Neural cell (in vitro differentiated cells): ENCODE measurements at regions not wholly inside any gene's neighbourhood (a gene's known extent, or its start where the extent isn't known, plus 50 kb on each side); places are given as distances from the start of the nearest gene placed in this dataset.

Experiments
- EP300 ChIP-seq: fragments of 450-650 bp; conservative IDR thresholded peaks from 2 replicates; pipeline ENCODE4 v1.6.1; 2014; ENCODE audit warnings: antibody characterized with exemption, mild to moderate bottlenecking, moderate library complexity; ENCODE audit not compliant: poor library complexity, severe bottlenecking
- MXI1 ChIP-seq: fragments of 450-650 bp; conservative IDR thresholded peaks from 2 replicates; pipeline ENCODE4 v1.6.1; 2014; ENCODE audit warnings: antibody characterized with exemption, mild to moderate bottlenecking; ENCODE audit not compliant: poor library complexity, severe bottlenecking
- POLR2AphosphoS5 ChIP-seq: IDR thresholded peaks from 2 replicates; pipeline ENCODE4 v1.6.1; 2012
- RAD21 ChIP-seq: fragments of 450-650 bp; conservative IDR thresholded peaks from 2 replicates; pipeline ENCODE4 v1.6.1; 2014; ENCODE audit warnings: antibody characterized with exemption, mild to moderate bottlenecking, moderate library complexity
- TAF1 ChIP-seq: IDR thresholded peaks from 2 replicates; pipeline ENCODE4 v1.6.1; 2012; ENCODE audit warnings: low read depth
- TF ChIP-seq, protein P1 (sequence below): fragments of 450-650 bp; IDR thresholded peaks from 2 replicates; pipeline ENCODE4 v1.5.1; 2014; ENCODE audit warnings: antibody characterized with exemption, mild to moderate bottlenecking, moderate library complexity; ENCODE audit not compliant: poor library complexity, severe bottlenecking

DNA sequence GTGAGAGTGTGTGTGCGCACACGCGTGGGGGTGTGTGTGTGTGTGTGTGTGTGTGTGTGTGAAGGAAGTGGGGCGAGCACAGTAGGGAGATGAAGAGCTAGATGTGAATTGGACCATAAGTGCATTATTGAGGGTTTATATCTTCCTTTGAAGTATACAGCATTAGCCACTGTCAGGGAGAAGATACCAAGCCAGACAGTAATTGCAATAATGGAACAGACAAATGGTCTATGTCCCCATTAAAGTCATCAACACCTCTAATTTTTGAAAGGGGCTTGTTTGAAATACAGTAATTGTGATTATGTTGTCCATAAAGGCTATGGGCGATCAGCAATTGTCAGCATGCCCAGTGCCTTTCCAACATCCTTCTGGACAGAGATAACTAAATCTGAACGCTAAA is 429.2 kb upstream of the NR2F2 start:
- TF ChIP-seq MXI1, result no peak
- TF ChIP-seq, protein P1, sequence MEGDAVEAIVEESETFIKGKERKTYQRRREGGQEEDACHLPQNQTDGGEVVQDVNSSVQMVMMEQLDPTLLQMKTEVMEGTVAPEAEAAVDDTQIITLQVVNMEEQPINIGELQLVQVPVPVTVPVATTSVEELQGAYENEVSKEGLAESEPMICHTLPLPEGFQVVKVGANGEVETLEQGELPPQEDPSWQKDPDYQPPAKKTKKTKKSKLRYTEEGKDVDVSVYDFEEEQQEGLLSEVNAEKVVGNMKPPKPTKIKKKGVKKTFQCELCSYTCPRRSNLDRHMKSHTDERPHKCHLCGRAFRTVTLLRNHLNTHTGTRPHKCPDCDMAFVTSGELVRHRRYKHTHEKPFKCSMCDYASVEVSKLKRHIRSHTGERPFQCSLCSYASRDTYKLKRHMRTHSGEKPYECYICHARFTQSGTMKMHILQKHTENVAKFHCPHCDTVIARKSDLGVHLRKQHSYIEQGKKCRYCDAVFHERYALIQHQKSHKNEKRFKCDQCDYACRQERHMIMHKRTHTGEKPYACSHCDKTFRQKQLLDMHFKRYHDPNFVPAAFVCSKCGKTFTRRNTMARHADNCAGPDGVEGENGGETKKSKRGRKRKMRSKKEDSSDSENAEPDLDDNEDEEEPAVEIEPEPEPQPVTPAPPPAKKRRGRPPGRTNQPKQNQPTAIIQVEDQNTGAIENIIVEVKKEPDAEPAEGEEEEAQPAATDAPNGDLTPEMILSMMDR, result no peak
- peak; percentile 79 for TF ChIP-seq POLR2AphosphoS5
- no peak for TF ChIP-seq RAD21
- TF ChIP-seq TAF1, result no peak
- peak; percentile 48 for TF ChIP-seq EP300
